ENCODE measurements at regions not wholly inside any gene's neighbourhood (a gene's known extent, or its start where the extent isn't known, plus 50 kb on each side); places are given as distances from the start of the nearest gene placed in this dataset.

DNA sequence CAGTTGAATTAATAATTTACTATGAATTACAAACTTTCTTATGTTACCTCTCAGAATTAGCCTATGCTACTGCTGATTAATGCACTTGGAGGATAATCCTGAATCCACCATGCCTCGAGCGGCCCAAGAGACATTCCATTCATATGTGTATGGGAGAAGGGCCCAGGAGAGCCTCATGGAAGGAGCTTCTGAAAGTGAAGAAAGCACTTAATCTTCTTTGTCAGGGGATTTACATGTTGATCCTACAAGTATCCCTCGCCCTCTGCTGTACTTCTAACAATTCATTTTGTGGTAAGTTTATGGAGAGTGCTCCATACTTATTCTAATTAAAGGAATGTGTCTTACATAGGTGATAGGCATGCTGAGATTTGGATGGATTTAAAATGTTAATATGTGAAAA is 1189.1 kb upstream of the NXPH2 start:
- H3K27ac ChIP-seq (ENCODE audit: low read depth in 1 of 2, low read length in 2 of 2): no peak overlapping the region
- H3K9me3 ChIP-seq (ENCODE audit: control insufficient read depth in 4 of 4, low read length in 3 of 4): no peaks in the 10 kb centered on the region
- 58% methylated on average over 3 of the region's 3 CpGs for whole genome bisulfite sequencing
- no peak overlapping the region for H3K4me3 ChIP-seq (ENCODE audit: low read depth in 1 of 3, low read length in 3 of 3)
- H3K4me1 ChIP-seq (ENCODE audit: control insufficient read depth in 4 of 4, insufficient read depth in 4 of 4, low read length in 3 of 4): no peaks in the 10 kb centered on the region
- H3K36me3 ChIP-seq (ENCODE audit: control insufficient read depth in 4 of 4, insufficient read depth in 3 of 4, low read depth in 1 of 4, low read length in 3 of 4): no peaks in the 10 kb centered on the region
- no peaks in the 10 kb centered on the region for H3K27me3 ChIP-seq (ENCODE audit: control insufficient read depth in 4 of 4, insufficient read depth in 4 of 4, low read length in 3 of 4)
- DNase-seq (ENCODE audit: low spot score): no peak
- TF ChIP-seq RXRA (IDR thresholded peaks at IDR 0.05): no peak
- TF ChIP-seq, protein P1, sequence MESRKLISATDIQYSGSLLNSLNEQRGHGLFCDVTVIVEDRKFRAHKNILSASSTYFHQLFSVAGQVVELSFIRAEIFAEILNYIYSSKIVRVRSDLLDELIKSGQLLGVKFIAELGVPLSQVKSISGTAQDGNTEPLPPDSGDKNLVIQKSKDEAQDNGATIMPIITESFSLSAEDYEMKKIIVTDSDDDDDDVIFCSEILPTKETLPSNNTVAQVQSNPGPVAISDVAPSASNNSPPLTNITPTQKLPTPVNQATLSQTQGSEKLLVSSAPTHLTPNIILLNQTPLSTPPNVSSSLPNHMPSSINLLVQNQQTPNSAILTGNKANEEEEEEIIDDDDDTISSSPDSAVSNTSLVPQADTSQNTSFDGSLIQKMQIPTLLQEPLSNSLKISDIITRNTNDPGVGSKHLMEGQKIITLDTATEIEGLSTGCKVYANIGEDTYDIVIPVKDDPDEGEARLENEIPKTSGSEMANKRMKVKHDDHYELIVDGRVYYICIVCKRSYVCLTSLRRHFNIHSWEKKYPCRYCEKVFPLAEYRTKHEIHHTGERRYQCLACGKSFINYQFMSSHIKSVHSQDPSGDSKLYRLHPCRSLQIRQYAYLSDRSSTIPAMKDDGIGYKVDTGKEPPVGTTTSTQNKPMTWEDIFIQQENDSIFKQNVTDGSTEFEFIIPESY (IDR thresholded peaks at IDR 0.05): no peak
- no peak for TF ChIP-seq JUND (IDR thresholded peaks at IDR 0.05)
- TF ChIP-seq, protein P2, sequence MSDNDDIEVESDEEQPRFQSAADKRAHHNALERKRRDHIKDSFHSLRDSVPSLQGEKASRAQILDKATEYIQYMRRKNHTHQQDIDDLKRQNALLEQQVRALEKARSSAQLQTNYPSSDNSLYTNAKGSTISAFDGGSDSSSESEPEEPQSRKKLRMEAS (IDR thresholded peaks at IDR 0.05): no peak
- TF ChIP-seq HNF4G (IDR thresholded peaks at IDR 0.05): no peak
- no peak for TF ChIP-seq FOXA2 (IDR thresholded peaks at IDR 0.05)
- TF ChIP-seq, protein P3, sequence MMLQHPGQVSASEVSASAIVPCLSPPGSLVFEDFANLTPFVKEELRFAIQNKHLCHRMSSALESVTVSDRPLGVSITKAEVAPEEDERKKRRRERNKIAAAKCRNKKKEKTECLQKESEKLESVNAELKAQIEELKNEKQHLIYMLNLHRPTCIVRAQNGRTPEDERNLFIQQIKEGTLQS (IDR thresholded peaks at IDR 0.05): no peak
- TF ChIP-seq HNF4A (conservative IDR thresholded peaks at IDR 0.05): no peak
- TF ChIP-seq, protein P4, sequence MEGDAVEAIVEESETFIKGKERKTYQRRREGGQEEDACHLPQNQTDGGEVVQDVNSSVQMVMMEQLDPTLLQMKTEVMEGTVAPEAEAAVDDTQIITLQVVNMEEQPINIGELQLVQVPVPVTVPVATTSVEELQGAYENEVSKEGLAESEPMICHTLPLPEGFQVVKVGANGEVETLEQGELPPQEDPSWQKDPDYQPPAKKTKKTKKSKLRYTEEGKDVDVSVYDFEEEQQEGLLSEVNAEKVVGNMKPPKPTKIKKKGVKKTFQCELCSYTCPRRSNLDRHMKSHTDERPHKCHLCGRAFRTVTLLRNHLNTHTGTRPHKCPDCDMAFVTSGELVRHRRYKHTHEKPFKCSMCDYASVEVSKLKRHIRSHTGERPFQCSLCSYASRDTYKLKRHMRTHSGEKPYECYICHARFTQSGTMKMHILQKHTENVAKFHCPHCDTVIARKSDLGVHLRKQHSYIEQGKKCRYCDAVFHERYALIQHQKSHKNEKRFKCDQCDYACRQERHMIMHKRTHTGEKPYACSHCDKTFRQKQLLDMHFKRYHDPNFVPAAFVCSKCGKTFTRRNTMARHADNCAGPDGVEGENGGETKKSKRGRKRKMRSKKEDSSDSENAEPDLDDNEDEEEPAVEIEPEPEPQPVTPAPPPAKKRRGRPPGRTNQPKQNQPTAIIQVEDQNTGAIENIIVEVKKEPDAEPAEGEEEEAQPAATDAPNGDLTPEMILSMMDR (IDR thresholded peaks at IDR 0.05; ENCODE audit: low read depth, low read length, missing input control): no peak
- no peak for TF ChIP-seq FOXA1 (IDR thresholded peaks at IDR 0.05)
- no peak for TF ChIP-seq GABPA (IDR thresholded peaks at IDR 0.05 in 1 of 2, conservative IDR thresholded peaks at IDR 0.05 in 1 of 2)
- TF ChIP-seq NR2F2 (IDR thresholded peaks at IDR 0.05): no peak
- TF ChIP-seq SP1 (IDR thresholded peaks at IDR 0.05): no peak
- TF ChIP-seq, protein P5, sequence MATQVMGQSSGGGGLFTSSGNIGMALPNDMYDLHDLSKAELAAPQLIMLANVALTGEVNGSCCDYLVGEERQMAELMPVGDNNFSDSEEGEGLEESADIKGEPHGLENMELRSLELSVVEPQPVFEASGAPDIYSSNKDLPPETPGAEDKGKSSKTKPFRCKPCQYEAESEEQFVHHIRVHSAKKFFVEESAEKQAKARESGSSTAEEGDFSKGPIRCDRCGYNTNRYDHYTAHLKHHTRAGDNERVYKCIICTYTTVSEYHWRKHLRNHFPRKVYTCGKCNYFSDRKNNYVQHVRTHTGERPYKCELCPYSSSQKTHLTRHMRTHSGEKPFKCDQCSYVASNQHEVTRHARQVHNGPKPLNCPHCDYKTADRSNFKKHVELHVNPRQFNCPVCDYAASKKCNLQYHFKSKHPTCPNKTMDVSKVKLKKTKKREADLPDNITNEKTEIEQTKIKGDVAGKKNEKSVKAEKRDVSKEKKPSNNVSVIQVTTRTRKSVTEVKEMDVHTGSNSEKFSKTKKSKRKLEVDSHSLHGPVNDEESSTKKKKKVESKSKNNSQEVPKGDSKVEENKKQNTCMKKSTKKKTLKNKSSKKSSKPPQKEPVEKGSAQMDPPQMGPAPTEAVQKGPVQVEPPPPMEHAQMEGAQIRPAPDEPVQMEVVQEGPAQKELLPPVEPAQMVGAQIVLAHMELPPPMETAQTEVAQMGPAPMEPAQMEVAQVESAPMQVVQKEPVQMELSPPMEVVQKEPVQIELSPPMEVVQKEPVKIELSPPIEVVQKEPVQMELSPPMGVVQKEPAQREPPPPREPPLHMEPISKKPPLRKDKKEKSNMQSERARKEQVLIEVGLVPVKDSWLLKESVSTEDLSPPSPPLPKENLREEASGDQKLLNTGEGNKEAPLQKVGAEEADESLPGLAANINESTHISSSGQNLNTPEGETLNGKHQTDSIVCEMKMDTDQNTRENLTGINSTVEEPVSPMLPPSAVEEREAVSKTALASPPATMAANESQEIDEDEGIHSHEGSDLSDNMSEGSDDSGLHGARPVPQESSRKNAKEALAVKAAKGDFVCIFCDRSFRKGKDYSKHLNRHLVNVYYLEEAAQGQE (IDR thresholded peaks at IDR 0.05): no peak
- TF ChIP-seq TAF1 (conservative IDR thresholded peaks at IDR 0.05): no peak
- no peak for TF ChIP-seq EGR1 (IDR thresholded peaks at IDR 0.05; ENCODE audit: low read depth in 2 of 2)
- TF ChIP-seq RAD21 (IDR thresholded peaks at IDR 0.05): no peak
- no peak for TF ChIP-seq YY1 (IDR thresholded peaks at IDR 0.05)
- no peak overlapping the region for H3K9ac ChIP-seq (ENCODE audit: low read depth in 1 of 2, low read length in 2 of 2)

Measured in liver (tissue), 8 donors.